Liver (tissue), 3 donors: ENCODE measurements at regions not wholly inside any gene's neighbourhood (a gene's known extent, or its start where the extent isn't known, plus 50 kb on each side); places are given as distances from the start of the nearest gene placed in this dataset.

Source experiments
- CTCF ChIP-seq: fragments of 150-350 bp; IDR thresholded peaks from 2 replicates; pipeline ENCODE4 v1.5.1; 2017; ENCODE audit warnings: improper control_type of control experiment, low read depth, low read length; ENCODE audit not compliant: missing input control
- GABPA ChIP-seq, 2 donors: IDR thresholded peaks in 1 of 2; conservative IDR thresholded peaks in 1 of 2; 2 replicates each; pipeline ENCODE4 v1.6.1; 2016; ENCODE audit warnings: antibody characterized with exemption in 2 of 2, mild to moderate bottlenecking in 1 of 2, moderate library complexity in 1 of 2
- JUND ChIP-seq, 2 donors: IDR thresholded peaks; 2 replicates each; pipeline ENCODE4 v1.6.1; 2016; ENCODE audit warnings: antibody characterized with exemption in 2 of 2
- RAD21 ChIP-seq, 2 donors: IDR thresholded peaks; 2 replicates each; pipeline ENCODE4 v1.6.1; 2016; ENCODE audit warnings: antibody characterized with exemption in 2 of 2, mild to moderate bottlenecking in 2 of 2
- YY1 ChIP-seq: IDR thresholded peaks from 2 replicates; pipeline ENCODE4 v1.6.1; 2016; ENCODE audit warnings: antibody characterized with exemption, mild to moderate bottlenecking
- TF ChIP-seq, protein P1 (sequence below): IDR thresholded peaks from 2 replicates; pipeline ENCODE4 v1.6.1; 2016; ENCODE audit warnings: antibody characterized with exemption
- donor health status: healthy.
- donor health status: healthy.

- TF ChIP-seq JUND (IDR thresholded peaks at IDR 0.05) (no peak), CTCF (no peak), YY1 (no peak), GABPA (IDR thresholded peaks at IDR 0.05 in 1 of 2, conservative IDR thresholded peaks at IDR 0.05 in 1 of 2) (no peak), RAD21 (IDR thresholded peaks at IDR 0.05) (no peak)
- TF ChIP-seq, protein P1, sequence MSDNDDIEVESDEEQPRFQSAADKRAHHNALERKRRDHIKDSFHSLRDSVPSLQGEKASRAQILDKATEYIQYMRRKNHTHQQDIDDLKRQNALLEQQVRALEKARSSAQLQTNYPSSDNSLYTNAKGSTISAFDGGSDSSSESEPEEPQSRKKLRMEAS = no peak
Measured at GRCh38 chr20:50335105-50335504, 144.5 kb downstream of the CEBPB start.
